ENCODE measurements at regions not wholly inside any gene's neighbourhood (a gene's known extent, or its start where the extent isn't known, plus 50 kb on each side); places are given as distances from the start of the nearest gene placed in this dataset.
"Not testable (repeated sequence)": the region's sequence is repeated elsewhere in the genome, so short reads cannot be mapped to it uniquely, and the experiment has no call there.

DNA sequence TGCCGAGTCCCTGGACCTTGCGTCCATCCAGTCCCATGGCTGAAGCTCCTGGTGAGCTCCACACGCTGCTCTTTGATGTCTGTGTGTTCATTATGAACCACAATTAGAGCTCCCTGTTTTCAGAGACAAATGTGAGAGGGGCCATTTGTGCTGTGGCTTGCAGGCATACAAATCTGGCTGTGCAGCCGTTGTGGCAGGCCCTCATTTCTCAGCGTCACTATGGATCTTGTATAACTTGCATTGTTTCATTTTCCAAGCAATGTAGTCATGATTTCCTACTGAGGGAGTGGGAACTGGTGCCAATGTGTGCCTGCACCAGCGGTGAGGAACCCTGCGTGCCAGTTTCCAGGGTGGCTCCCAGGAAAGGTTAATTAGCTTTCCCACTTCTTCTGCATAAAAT is 542.6 kb downstream of the TMEM114 start:
- DNase-seq = no peak

DNA sequence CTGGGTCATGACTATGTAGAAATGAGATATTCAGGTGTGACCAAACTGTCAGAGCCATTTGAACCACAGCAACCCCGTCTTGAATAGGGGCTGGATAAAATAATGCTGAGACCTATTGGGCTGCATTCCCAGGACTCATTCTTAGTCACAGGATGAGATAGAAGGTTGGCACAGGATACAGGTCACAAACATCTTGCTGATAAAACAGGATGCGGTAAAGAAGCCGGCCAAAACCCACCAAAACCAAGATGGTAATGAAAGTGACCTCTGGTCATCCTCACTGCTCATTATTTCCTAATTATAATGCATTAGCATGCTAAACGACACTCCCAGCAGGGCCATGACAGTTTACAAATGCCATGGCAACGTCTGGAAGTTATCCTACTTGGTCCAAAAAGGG is 545.5 kb downstream of the TMEM114 start:
- no peak for DNase-seq

GRCh38 chr16:8032406-8032805 is 557.9 kb downstream of the TMEM114 start:
- no peak for DNase-seq

DNA sequence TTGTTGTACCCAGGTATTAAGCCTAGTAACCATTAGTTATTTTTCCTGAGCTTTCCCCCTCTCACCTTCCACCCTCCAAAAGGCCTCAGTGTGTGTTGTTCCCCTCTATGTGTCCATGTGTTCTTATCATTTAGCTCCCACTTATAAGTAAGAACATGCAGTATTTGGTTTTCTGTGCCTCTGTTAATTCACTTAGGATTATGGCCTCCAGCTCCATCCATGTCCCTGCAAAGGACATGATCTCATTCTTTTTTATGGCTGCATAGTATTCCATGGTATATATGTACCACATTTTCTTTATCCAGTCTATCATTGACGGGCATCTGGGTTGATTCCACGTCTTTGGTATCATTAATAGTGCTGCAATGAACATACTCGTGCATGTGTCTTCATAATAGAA is 560.3 kb downstream of the TMEM114 start:
- not testable (repeated sequence) for DNase-seq

- DNase-seq = no peak
These were observed 563.9 kb downstream of the TMEM114 start for GRCh38 chr16:8026450-8026849.

GRCh38 chr16:8023326-8023725 is 567.0 kb downstream of the TMEM114 start:
- DNase-seq = no peak

DNA sequence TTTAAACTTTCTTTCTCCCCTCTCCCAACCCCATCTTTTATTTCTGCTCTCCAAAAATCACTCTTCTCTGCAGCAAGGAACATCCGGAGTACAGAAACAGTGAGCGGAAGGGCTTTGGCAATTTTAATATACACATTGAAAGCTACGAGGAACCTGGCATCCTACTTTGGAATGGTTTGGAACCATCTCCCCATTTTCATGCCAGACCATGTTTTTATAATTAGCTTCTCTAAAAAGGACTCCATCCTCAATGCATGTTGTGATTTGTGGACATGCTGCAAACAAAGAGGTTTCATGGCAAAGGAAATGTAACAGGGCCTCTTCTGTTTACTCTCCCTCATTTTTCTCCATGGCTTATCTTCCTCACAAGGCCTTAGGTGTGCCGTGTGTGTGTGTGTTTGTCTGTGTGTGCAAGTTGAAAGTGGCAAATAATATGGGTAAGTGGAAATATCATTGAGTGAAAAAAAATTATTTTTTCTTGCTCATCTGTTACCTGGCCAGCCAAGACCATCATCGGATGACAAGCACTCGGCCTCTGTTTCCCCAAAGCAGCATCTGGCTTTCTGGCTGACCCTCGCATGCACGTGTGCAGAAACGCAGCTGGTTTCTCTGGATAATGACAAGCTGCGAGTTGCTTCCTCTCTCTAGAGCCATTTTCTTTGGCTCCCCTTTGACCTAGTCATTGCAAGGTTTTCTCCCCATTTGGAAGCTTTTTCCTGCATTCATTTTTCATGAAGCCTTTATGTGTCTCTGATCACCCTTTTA is 585.0 kb downstream of the TMEM114 start:
- DNase-seq = no peak

GRCh38 chr16:7998789-7999453 is 591.4 kb downstream of the TMEM114 start:
- no peak for DNase-seq

DNA sequence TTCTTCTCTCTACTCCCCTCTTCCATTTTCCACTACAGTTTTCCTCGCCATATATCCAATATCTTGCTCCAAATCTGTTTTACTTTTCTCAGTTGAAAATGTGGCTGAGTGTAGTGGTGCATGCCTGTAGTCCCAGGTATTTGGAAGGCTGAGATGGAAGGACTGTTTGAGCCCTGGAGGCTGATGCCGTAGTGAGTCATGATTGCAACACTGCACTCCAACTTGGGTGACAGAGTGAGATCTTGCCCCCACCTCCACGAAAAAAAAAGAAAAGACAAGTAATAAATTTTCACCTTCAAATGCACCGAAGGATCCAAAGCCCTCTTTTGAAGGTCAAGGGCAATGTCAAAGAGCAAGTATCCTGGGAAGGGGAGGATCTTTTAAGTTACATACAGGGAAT is 592.3 kb downstream of the TMEM114 start:
- DNase-seq = no peak

GRCh38 chr16:7992616-7993015 is 597.7 kb downstream of the TMEM114 start:
- DNase-seq = no peak

DNA sequence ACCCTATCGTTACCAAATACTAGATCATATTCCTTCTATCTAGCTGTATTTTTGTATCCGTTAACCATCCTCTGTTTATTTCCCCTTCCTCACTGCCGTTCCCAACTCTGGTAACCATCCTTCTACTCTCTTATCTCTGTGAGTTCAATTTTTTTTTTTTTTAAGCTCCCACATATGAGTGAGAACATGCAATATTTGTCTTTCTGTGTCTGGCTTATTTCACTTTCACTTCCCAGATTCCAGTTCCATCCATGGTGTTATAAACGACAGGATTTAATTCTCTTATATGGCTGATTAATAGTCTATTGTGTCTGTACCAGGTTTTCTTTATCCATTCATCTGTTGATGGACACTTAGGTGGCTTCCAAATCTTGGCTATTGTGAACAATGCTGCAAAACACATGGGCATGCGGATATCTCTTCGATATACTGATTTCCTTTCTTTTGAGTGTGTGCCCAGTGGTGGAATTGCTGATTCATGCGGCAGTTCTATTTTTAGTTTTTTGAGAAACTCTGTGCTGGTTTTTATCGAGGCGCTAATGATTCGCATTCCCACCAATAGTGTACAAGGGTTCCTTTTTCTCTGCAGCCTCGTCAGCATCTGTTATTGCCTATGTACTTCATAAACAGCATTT is 599.6 kb downstream of the TMEM114 start:
- DNase-seq = no peak

DNA sequence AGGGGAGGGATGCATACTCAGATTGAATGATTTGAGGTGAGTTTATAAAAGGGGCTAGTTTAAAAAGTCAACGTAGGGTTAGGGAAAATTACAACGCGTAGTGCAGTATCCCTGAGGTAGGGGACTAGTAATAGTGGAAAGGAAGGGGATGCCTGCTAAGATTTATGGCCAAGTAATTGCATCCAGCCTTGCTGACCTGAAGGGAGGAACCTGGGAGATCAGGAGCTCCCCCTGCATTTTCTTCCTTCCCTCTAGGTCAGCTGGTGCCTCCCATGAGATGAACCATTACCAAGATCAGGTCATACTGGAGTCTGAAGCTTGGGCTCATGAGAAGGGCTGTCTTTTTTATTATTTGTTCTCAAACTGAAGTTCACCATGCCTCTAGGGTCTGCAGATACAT is 606.6 kb downstream of the TMEM114 start:
- no peak for DNase-seq

DNA sequence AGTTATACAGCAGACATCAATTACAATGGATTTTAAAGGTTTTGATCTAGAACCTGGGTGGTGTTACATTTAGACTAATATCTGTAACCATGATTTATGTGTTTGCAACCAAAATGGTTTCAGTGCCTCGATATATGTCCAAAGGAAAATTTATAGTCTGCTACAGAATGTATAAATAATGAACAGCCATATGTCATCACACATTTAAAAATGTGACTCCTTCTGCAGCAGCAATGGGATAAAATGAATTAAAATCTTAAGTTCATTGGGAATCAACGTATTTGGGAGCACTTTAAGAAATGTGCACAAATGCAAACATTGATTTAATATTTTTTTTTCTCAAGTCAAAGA is 610.2 kb downstream of the TMEM114 start:
- DNase-seq = no peak

DNA sequence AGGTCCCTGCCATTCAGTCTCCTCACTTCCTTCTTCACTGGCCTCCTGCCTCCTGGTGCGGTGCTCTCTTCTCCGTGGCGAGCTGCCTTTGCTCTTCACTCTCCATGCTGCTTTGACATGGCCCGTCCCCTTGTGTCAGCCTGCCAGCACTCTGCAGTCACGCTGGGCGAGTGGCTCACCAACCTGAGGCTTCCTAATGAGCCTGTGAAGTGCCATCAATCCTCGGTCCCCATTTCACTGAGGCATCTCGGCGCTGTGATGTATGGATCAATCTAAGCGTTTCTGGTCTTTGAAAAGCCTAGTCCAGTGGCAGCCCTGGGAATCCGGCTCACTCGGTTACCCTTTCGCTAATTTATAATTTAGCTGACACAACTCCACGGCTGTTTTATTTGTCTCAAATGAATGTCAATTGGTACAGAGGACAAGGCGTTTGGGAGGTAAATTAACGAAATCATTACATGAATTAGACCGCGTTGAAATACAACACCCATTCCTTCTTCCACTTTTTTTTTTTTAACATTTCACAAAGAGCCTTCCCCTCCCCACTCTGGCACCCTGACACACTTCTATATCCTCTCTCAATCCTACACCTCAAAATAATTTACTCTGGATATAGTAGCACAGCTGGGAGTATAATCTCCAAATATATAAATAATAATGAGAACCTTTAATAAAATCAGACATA is 610.7 kb downstream of the TMEM114 start:
- no peak for DNase-seq

GRCh38 chr16:7976563-7976962 is 613.7 kb downstream of the TMEM114 start:
- no peak for DNase-seq

DNA sequence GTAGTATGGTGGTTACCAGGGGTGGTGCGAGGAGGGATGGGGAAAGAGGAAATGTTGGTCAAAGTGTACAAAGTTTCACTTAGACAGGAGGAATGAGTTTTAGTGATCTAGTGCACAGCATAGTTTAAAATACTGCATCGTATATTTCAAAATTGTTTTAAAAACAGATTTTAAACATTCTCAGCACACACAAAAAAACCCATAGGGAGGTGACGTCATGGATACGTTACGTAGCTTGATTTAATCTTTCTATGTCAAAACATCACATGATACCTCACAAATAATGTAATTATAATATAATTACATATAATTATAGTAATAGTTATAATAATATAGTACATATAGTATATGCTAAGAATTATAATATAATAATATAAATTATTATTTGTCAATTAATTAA is 614.2 kb downstream of the TMEM114 start:
- no peak for DNase-seq

DNA sequence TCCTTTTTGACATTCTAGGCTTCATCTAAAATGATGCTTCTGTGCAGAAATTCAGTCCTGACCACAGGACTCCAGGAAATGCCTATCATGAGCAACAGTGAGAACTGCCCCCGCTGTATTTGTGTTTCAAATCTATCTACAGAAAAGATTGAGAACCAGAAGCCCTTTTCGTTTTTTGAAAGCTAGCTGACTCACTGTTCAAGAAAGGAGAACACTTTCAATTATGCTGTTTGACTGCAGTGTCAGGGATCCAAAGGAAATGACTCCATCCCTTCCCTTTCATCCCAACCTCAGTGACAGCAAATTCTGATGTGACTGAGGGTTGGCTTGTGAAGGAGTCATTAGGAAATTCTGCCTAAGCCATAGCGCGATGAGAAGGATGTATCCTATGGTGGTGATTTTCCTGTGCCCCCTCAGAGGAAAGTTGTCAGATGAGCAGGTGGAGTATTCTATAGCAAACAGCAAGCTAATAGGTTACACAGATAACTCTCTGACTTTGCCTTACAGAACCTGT is 622.3 kb downstream of the TMEM114 start:
- DNase-seq = no peak

GRCh38 chr16:7964744-7965143 is 625.6 kb downstream of the TMEM114 start:
- DNase-seq = no peak

- no peak for DNase-seq
These were observed 626.1 kb downstream of the TMEM114 start for GRCh38 chr16:7964167-7964566.

DNA sequence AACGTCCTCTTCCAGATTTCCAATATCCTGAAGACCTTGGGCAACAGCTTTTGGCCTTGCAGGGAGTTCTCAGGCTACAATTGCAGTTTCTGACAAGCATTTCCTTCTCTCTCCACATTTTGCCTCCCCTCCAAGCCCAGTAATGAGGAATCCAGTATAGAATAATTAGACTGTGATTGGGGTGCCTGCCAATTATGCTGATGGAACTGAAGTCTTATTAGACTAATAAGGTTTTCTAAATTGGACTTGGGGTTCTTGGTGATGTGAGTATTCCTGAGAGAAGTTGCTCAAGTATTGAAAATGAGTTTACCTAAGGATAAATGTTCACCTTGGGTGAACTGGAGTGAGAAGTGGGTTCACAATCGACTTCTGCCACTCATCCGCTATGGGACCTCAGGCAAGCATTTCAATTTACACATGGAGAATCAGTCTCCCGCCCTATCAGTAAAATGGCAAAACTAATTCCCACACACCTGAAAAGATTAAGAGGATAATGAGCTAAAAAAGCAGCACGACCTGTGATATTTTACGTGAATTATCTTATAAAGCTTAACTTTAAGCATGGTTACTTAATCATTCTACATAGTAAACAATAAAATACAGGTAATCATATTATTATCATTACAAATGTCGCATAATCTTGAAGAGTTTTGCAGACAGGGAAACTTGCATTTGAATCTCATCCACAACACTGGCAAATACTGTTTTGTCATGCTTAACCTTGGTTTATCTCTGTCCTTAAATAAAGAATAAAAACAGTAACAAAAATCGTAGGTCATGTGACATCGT is 628.0 kb downstream of the TMEM114 start:
- DNase-seq = no peak

DNA sequence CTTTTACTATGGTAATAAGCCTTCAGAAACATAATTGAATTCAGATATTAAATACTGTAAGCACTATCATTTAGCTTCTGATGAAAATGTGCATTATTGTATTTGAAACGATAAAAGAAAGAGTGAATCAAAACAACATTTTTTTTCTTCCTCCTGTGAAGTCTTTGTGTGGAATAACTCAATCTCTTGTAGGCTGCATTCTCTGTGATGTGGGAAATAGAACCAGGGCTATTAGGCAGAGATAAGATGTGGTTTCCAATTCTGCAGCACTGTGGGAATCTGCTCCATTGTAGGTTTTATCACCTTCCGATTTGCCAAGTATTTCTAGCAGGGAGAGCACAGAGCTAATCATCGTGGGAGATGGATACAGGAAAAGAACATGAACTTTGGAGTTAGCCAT is 624.5 kb downstream of the RBFOX1 start:
- no peak for DNase-seq

DNA sequence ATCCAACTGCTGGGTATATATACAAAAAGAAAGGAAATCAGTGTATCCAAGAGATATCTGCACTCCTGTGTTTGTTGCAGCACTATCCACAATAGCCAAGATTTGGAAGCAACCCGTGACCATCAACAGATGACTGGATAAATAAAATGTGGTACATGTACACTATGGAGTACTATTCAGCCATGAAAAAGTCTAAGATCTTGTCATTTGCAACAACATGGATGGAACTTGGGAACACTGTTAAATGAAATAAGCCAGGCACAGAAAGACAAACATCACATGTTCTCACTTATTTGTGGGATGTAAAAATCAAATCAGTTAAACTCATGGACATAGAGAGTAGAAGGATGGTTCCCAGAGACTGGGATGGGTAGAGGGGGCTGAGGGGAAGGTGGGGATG is 620.7 kb downstream of the RBFOX1 start:
- DNase-seq = no peak

DNA sequence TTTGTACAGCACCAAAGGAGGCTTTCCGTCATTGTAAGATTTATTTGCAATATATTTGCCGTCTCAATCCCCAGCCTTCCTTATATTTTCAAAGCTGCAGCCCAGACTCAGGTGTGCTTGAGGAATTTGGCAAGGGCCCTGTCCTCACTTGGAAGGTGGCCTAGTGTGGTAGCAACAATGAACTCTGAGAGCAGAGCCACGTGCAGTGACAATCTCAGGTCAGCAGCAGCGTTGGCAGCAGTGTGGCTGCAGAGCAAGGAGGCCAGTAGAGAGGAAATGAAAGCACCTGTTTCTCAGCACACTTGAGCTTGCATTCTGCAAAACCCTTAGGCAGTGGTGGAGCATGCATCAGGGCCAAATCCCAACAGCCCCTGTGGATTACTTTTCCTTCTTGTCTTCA is 613.5 kb downstream of the RBFOX1 start:
- no peak for DNase-seq
